GM12875 (cell line): ENCODE measurements at regions not wholly inside any gene's neighbourhood (a gene's known extent, or its start where the extent isn't known, plus 50 kb on each side); places are given as distances from the start of the nearest gene placed in this dataset.

Source experiments
- H3K4me3 ChIP-seq: one replicate; pipeline ENCODE4 v1.5.1; 2011; ENCODE audit warnings: low read depth, low read length, control low read depth
- CTCF ChIP-seq: IDR thresholded peaks from 2 replicates; pipeline ENCODE4 v1.5.1; 2011; ENCODE audit warnings: low read depth, mild to moderate bottlenecking, control low read depth, inconsistent platforms, low read length, moderate library complexity, borderline replicate concordance; ENCODE audit not compliant: insufficient read depth

GRCh38 chr3:188043891-188044290, 110.1 kb upstream of the LPP start:
- TF ChIP-seq CTCF, result no peak
- H3K4me3 ChIP-seq, result no peak overlapping the region

- no peak for TF ChIP-seq CTCF
- no peak overlapping the region for H3K4me3 ChIP-seq
These were observed 107.3 kb upstream of the LPP start for GRCh38 chr3:188046561-188047211.

- TF ChIP-seq CTCF, result no peak
- H3K4me3 ChIP-seq, result no peak overlapping the region
These were observed 106.4 kb upstream of the LPP start for GRCh38 chr3:188047536-188047935.

- no peak for TF ChIP-seq CTCF
- H3K4me3 ChIP-seq, result no peak overlapping the region
These were observed 104.1 kb upstream of the LPP start for GRCh38 chr3:188049606-188050530.

GRCh38 chr3:188051801-188052168, 102.2 kb upstream of the LPP start:
- no peak overlapping the region for H3K4me3 ChIP-seq
- no peak for TF ChIP-seq CTCF

- no peak for TF ChIP-seq CTCF
- no peak overlapping the region for H3K4me3 ChIP-seq
These were observed 101.6 kb upstream of the LPP start for GRCh38 chr3:188052169-188053035.
